ENCODE measurements at regions not wholly inside any gene's neighbourhood (a gene's known extent, or its start where the extent isn't known, plus 50 kb on each side); places are given as distances from the start of the nearest gene placed in this dataset.

GRCh38 chr16:73543331-73543969 lies 495.5 kb upstream of the ZFHX3 start:
- Histone ChIP-seq H3K4me1 (no peaks in the 10 kb centered on the region), H3K27me3 (peaks cover 0 to 6% of the 10 kb centered on the region in 2 donors), H3K9me3 (no peaks in the 10 kb centered on the region), H3K36me3 (no peaks in the 10 kb centered on the region), H3K4me3 (no peak overlapping the region), H3K27ac (no peak overlapping the region)
- DNase-seq = no peak
- no peak for TF ChIP-seq POLR2A (IDR thresholded peaks at IDR 0.05)
- TF ChIP-seq CTCF (IDR thresholded peaks at IDR 0.05) = no peak

- no peak for TF ChIP-seq CTCF (IDR thresholded peaks at IDR 0.05)
- no peak for TF ChIP-seq POLR2A (IDR thresholded peaks at IDR 0.05)
- H3K27ac ChIP-seq = no peak overlapping the region
- no peaks in the 10 kb centered on the region for H3K36me3 ChIP-seq
- no peak for DNase-seq
- H3K4me1 ChIP-seq = no peaks in the 10 kb centered on the region
- H3K27me3 ChIP-seq = peaks cover 0 to 6% of the 10 kb centered on the region in 2 donors
- no peak overlapping the region for H3K4me3 ChIP-seq
- no peaks in the 10 kb centered on the region for H3K9me3 ChIP-seq
Observed at GRCh38 chr16:73542885-73543284, 495.0 kb upstream of the ZFHX3 start.

GRCh38 chr16:73537921-73538320 lies 490.0 kb upstream of the ZFHX3 start:
- DNase-seq = no peak
- Histone ChIP-seq H3K27ac (no peak overlapping the region), H3K4me1 (no peaks in the 10 kb centered on the region), H3K4me3 (no peak overlapping the region), H3K9me3 (no peaks in the 10 kb centered on the region), H3K36me3 (no peaks in the 10 kb centered on the region), H3K27me3 (no peaks in the 10 kb centered on the region)
- TF ChIP-seq CTCF (IDR thresholded peaks at IDR 0.05) (no peak), POLR2A (IDR thresholded peaks at IDR 0.05) (no peak)

GRCh38 chr16:73536931-73537330 lies 489.0 kb upstream of the ZFHX3 start:
- Histone ChIP-seq H3K27me3 (no peaks in the 10 kb centered on the region), H3K4me1 (no peaks in the 10 kb centered on the region), H3K9me3 (no peaks in the 10 kb centered on the region), H3K36me3 (no peaks in the 10 kb centered on the region), H3K27ac (no peak overlapping the region), H3K4me3 (no peak overlapping the region)
- no peak for DNase-seq
- TF ChIP-seq CTCF (IDR thresholded peaks at IDR 0.05) = no peak
- TF ChIP-seq POLR2A (IDR thresholded peaks at IDR 0.05) = no peak

- DNase-seq = no peak
- Histone ChIP-seq H3K9me3 (no peaks in the 10 kb centered on the region), H3K4me3 (no peak overlapping the region), H3K27me3 (no peaks in the 10 kb centered on the region), H3K4me1 (no peaks in the 10 kb centered on the region), H3K36me3 (no peaks in the 10 kb centered on the region), H3K27ac (no peak overlapping the region)
- no peak for TF ChIP-seq CTCF (IDR thresholded peaks at IDR 0.05)
- no peak for TF ChIP-seq POLR2A (IDR thresholded peaks at IDR 0.05)
Observed at GRCh38 chr16:73531021-73531420, 483.1 kb upstream of the ZFHX3 start.

GRCh38 chr16:73530529-73530928 lies 482.6 kb upstream of the ZFHX3 start:
- Histone ChIP-seq H3K4me1 (no peaks in the 10 kb centered on the region), H3K27me3 (no peaks in the 10 kb centered on the region), H3K9me3 (no peaks in the 10 kb centered on the region), H3K36me3 (no peaks in the 10 kb centered on the region), H3K4me3 (no peak overlapping the region), H3K27ac (no peak overlapping the region)
- no peak for TF ChIP-seq POLR2A (IDR thresholded peaks at IDR 0.05)
- no peak for TF ChIP-seq CTCF (IDR thresholded peaks at IDR 0.05)
- DNase-seq = no peak
